ENCODE measurements at regions not wholly inside any gene's neighbourhood (a gene's known extent, or its start where the extent isn't known, plus 50 kb on each side); places are given as distances from the start of the nearest gene placed in this dataset.
"Not testable (repeated sequence)": the region's sequence is repeated elsewhere in the genome, so short reads cannot be mapped to it uniquely, and the experiment has no call there.

- Histone ChIP-seq H3K4me3 (ENCODE audit: low read length) (no peak overlapping the region), H3K27ac (ENCODE audit: low read length) (no peak overlapping the region), H3K4me1 (ENCODE audit: control insufficient read depth, insufficient read depth, low read length) (no peaks in the 10 kb centered on the region), H3K27me3 (ENCODE audit: control insufficient read depth, insufficient read depth, low read length) (no peaks in the 10 kb centered on the region), H3K9me3 (ENCODE audit: control insufficient read depth, low read depth, low read length) (no peaks in the 10 kb centered on the region), H3K36me3 (ENCODE audit: control insufficient read depth, insufficient read depth, low read length) (no peaks in the 10 kb centered on the region)
- no peak for DNase-seq
- no CpG with 5 or more reads among the region's 4 CpGs for WGBS (ENCODE audit: insufficient coverage, low lambda C conversion rate)
Measured at GRCh38 chr5:109630093-109630492, 59.6 kb upstream of the MAN2A1 start.

- no peak overlapping the region for H3K4me3 ChIP-seq (ENCODE audit: low read length)
- WGBS (ENCODE audit: insufficient coverage, low lambda C conversion rate), result no CpG with 5 or more reads among the region's 3 CpGs
- DNase-seq, result no peak
- H3K27ac ChIP-seq (ENCODE audit: low read length), result no peak overlapping the region
- no peaks in the 10 kb centered on the region for H3K27me3 ChIP-seq (ENCODE audit: control insufficient read depth, insufficient read depth, low read length)
- H3K9me3 ChIP-seq (ENCODE audit: control insufficient read depth, low read depth, low read length), result no peaks in the 10 kb centered on the region
- no peaks in the 10 kb centered on the region for H3K4me1 ChIP-seq (ENCODE audit: control insufficient read depth, insufficient read depth, low read length)
- no peaks in the 10 kb centered on the region for H3K36me3 ChIP-seq (ENCODE audit: control insufficient read depth, insufficient read depth, low read length)
Measured at GRCh38 chr5:109628591-109628990, 61.1 kb upstream of the MAN2A1 start.

DNA sequence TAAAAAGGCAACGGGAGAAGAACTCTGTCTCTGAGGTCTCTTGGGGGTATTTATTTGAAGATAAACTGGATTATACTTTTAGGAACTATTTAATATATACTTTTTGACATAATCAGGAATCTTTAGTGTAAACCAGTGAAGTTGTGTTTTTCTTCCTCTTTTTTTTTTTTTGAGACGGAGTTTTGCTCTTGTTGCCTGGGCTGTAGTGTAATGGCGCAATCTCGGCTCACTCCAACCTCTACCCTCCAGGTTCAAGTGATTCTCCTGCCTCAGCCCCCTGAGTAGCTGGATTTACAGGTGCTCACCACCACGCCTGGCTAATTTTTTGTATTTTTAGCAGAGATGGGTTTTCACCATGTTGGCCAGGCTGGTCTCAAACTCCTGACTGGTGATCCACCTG, 68.5 kb upstream of the MAN2A1 start:
- not testable (repeated sequence) for H3K4me1 ChIP-seq (ENCODE audit: control insufficient read depth, insufficient read depth, low read length); H3K27me3 ChIP-seq (ENCODE audit: control insufficient read depth, insufficient read depth, low read length); H3K4me3 ChIP-seq (ENCODE audit: low read length); H3K36me3 ChIP-seq (ENCODE audit: control insufficient read depth, insufficient read depth, low read length); DNase-seq; H3K27ac ChIP-seq (ENCODE audit: low read length); H3K9me3 ChIP-seq (ENCODE audit: control insufficient read depth, low read depth, low read length)
- WGBS (ENCODE audit: insufficient coverage, low lambda C conversion rate), result 100% methylated on average over 1 of the region's 5 CpGs

GRCh38 chr5:109620651-109621050, 69.1 kb upstream of the MAN2A1 start:
- Histone ChIP-seq H3K4me1 (ENCODE audit: control insufficient read depth, insufficient read depth, low read length) (no peaks in the 10 kb centered on the region), H3K27ac (ENCODE audit: low read length) (no peak overlapping the region), H3K4me3 (ENCODE audit: low read length) (no peak overlapping the region), H3K9me3 (ENCODE audit: control insufficient read depth, low read depth, low read length) (no peaks in the 10 kb centered on the region), H3K27me3 (ENCODE audit: control insufficient read depth, insufficient read depth, low read length) (peaks cover 2% of the 10 kb centered on the region), H3K36me3 (ENCODE audit: control insufficient read depth, insufficient read depth, low read length) (no peaks in the 10 kb centered on the region)
- WGBS (ENCODE audit: insufficient coverage, low lambda C conversion rate), result no CpG with 5 or more reads among the region's 1 CpG
- no peak for DNase-seq

GRCh38 chr5:109619606-109620005, 70.1 kb upstream of the MAN2A1 start:
- DNase-seq, result no peak
- H3K9me3 ChIP-seq (ENCODE audit: control insufficient read depth, low read depth, low read length), result no peaks in the 10 kb centered on the region
- H3K27me3 ChIP-seq (ENCODE audit: control insufficient read depth, insufficient read depth, low read length), result peaks cover 2% of the 10 kb centered on the region
- no peak overlapping the region for H3K27ac ChIP-seq (ENCODE audit: low read length)
- H3K4me1 ChIP-seq (ENCODE audit: control insufficient read depth, insufficient read depth, low read length), result no peaks in the 10 kb centered on the region
- no peak overlapping the region for H3K4me3 ChIP-seq (ENCODE audit: low read length)
- H3K36me3 ChIP-seq (ENCODE audit: control insufficient read depth, insufficient read depth, low read length), result no peaks in the 10 kb centered on the region

DNA sequence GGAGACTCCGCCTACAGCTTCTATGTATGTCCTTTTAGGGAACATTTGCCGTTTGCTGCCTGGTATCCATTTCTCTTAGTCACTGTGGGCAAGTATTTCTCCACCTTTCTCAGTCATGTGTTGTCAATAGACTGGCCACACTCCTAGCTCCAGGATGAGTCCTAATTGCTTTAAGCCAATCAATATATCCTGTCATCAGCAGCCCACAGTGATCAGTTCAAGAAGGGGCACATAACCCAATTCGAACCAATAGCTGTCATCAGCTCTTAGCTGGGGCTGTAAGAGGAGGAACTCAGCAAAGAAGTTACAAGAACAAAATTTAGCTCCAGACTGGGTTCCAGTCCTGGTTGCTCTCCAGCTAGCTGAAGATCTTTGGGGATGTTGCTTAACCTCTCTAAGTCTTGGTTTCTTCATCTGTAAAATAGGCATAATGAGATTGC, 70.7 kb upstream of the MAN2A1 start:
- H3K4me3 ChIP-seq (ENCODE audit: low read length), result no peak overlapping the region
- DNase-seq, result no peak
- H3K27me3 ChIP-seq (ENCODE audit: control insufficient read depth, insufficient read depth, low read length), result peaks cover 2% of the 10 kb centered on the region
- 55% methylated on average over 2 of the region's 3 CpGs for WGBS (ENCODE audit: insufficient coverage, low lambda C conversion rate)
- H3K27ac ChIP-seq (ENCODE audit: low read length), result no peak overlapping the region
- H3K9me3 ChIP-seq (ENCODE audit: control insufficient read depth, low read depth, low read length), result no peaks in the 10 kb centered on the region
- no peaks in the 10 kb centered on the region for H3K36me3 ChIP-seq (ENCODE audit: control insufficient read depth, insufficient read depth, low read length)
- no peaks in the 10 kb centered on the region for H3K4me1 ChIP-seq (ENCODE audit: control insufficient read depth, insufficient read depth, low read length)

GRCh38 chr5:109614981-109615380, 74.7 kb upstream of the MAN2A1 start:
- Histone ChIP-seq H3K27ac (ENCODE audit: low read length) (no peak overlapping the region), H3K4me3 (ENCODE audit: low read length) (no peak overlapping the region), H3K36me3 (ENCODE audit: control insufficient read depth, insufficient read depth, low read length) (no peaks in the 10 kb centered on the region), H3K4me1 (ENCODE audit: control insufficient read depth, insufficient read depth, low read length) (no peaks in the 10 kb centered on the region), H3K27me3 (ENCODE audit: control insufficient read depth, insufficient read depth, low read length) (peaks cover 2% of the 10 kb centered on the region), H3K9me3 (ENCODE audit: control insufficient read depth, low read depth, low read length) (no peaks in the 10 kb centered on the region)
- DNase-seq, result no peak
- WGBS (ENCODE audit: insufficient coverage, low lambda C conversion rate), result no CpG with 5 or more reads among the region's 3 CpGs

DNA sequence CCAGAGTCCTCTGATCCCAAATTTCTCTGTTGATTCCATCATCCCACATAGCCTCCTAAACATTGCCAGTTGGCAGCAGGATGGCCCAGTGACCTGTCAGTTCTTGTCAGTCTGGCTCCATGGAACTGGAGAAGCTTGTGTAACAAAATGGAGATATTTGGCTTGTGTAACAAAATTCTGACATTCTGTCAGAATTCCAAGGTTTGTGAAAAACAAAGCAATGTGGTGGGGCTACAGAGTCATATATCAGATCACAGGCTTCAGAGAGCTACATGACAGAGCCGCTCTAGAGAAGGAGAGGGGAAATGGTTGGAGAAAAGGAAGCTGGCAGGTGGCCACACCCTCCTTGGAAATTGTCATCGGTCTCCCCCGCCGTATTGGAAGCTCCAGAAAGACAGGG, 75.4 kb upstream of the MAN2A1 start:
- Histone ChIP-seq H3K27me3 (ENCODE audit: control insufficient read depth, insufficient read depth, low read length) (peaks cover 2% of the 10 kb centered on the region), H3K27ac (ENCODE audit: low read length) (no peak overlapping the region), H3K4me3 (ENCODE audit: low read length) (no peak overlapping the region), H3K36me3 (ENCODE audit: control insufficient read depth, insufficient read depth, low read length) (no peaks in the 10 kb centered on the region), H3K9me3 (ENCODE audit: control insufficient read depth, low read depth, low read length) (no peaks in the 10 kb centered on the region), H3K4me1 (ENCODE audit: control insufficient read depth, insufficient read depth, low read length) (no peaks in the 10 kb centered on the region)
- 100% methylated on average over 1 of the region's 4 CpGs for WGBS (ENCODE audit: insufficient coverage, low lambda C conversion rate)
- no peak for DNase-seq

GRCh38 chr5:109612278-109612905, 77.3 kb upstream of the MAN2A1 start:
- Histone ChIP-seq H3K9me3 (ENCODE audit: control insufficient read depth, low read depth, low read length) (no peaks in the 10 kb centered on the region), H3K27ac (ENCODE audit: low read length) (no peak overlapping the region), H3K4me1 (ENCODE audit: control insufficient read depth, insufficient read depth, low read length) (no peaks in the 10 kb centered on the region), H3K27me3 (ENCODE audit: control insufficient read depth, insufficient read depth, low read length) (no peaks in the 10 kb centered on the region), H3K36me3 (ENCODE audit: control insufficient read depth, insufficient read depth, low read length) (no peaks in the 10 kb centered on the region), H3K4me3 (ENCODE audit: low read length) (no peak overlapping the region)
- DNase-seq, result no peak
- WGBS (ENCODE audit: insufficient coverage, low lambda C conversion rate), result no CpG with 5 or more reads among the region's 6 CpGs

DNA sequence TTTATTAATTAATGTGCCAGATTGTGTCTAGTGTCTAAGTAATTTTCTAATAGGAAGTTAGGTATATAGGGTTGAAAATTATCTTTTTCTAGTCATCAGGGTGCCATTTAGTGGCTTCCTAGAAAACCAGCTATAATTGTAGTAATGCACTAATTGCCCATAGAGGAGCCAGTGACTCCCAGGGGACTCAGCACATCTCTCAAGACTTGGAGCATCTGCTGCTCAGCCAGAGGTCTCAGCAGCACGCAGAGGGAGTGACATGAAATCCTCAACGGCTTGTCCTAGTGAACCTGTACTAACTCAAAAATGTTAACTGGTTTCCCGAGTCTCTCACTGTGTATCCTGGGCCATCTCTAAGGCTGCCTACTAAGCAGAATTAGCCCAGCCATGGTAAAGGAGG, 78.2 kb upstream of the MAN2A1 start:
- WGBS (ENCODE audit: insufficient coverage, low lambda C conversion rate), result no CpG with 5 or more reads among the region's 3 CpGs
- no peak overlapping the region for H3K27ac ChIP-seq (ENCODE audit: low read length)
- no peaks in the 10 kb centered on the region for H3K36me3 ChIP-seq (ENCODE audit: control insufficient read depth, insufficient read depth, low read length)
- H3K9me3 ChIP-seq (ENCODE audit: control insufficient read depth, low read depth, low read length), result no peaks in the 10 kb centered on the region
- H3K27me3 ChIP-seq (ENCODE audit: control insufficient read depth, insufficient read depth, low read length), result no peaks in the 10 kb centered on the region
- H3K4me1 ChIP-seq (ENCODE audit: control insufficient read depth, insufficient read depth, low read length), result no peaks in the 10 kb centered on the region
- DNase-seq, result no peak
- H3K4me3 ChIP-seq (ENCODE audit: low read length), result no peak overlapping the region

DNA sequence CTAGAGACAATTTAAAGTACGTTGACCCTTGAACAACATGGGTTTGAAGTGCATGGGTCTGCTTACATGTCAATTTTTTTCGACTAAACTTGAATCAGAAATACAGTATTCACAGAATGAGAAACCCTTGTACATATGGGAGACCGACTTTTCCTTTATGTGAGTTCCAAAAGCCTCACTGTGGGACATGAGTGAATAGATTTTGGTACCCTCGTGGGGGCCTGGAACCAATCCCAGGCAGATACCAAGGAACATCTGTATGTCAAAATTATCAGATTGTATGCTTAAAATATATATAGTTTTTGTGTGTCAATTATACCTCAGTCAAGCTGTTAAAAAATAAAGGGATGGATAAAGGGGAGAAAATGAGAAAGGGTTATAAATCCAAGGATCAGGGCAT, 78.7 kb upstream of the MAN2A1 start:
- Histone ChIP-seq H3K9me3 (ENCODE audit: control insufficient read depth, low read depth, low read length) (no peaks in the 10 kb centered on the region), H3K4me1 (ENCODE audit: control insufficient read depth, insufficient read depth, low read length) (no peaks in the 10 kb centered on the region), H3K27ac (ENCODE audit: low read length) (no peak overlapping the region), H3K36me3 (ENCODE audit: control insufficient read depth, insufficient read depth, low read length) (no peaks in the 10 kb centered on the region), H3K4me3 (ENCODE audit: low read length) (no peak overlapping the region), H3K27me3 (ENCODE audit: control insufficient read depth, insufficient read depth, low read length) (no peaks in the 10 kb centered on the region)
- no peak for DNase-seq
- no CpG with 5 or more reads among the region's 4 CpGs for WGBS (ENCODE audit: insufficient coverage, low lambda C conversion rate)

Measured in large intestine (tissue), 3 donors.